ENCODE measurements at regions not wholly inside any gene's neighbourhood (a gene's known extent, or its start where the extent isn't known, plus 50 kb on each side); places are given as distances from the start of the nearest gene placed in this dataset.

DNA sequence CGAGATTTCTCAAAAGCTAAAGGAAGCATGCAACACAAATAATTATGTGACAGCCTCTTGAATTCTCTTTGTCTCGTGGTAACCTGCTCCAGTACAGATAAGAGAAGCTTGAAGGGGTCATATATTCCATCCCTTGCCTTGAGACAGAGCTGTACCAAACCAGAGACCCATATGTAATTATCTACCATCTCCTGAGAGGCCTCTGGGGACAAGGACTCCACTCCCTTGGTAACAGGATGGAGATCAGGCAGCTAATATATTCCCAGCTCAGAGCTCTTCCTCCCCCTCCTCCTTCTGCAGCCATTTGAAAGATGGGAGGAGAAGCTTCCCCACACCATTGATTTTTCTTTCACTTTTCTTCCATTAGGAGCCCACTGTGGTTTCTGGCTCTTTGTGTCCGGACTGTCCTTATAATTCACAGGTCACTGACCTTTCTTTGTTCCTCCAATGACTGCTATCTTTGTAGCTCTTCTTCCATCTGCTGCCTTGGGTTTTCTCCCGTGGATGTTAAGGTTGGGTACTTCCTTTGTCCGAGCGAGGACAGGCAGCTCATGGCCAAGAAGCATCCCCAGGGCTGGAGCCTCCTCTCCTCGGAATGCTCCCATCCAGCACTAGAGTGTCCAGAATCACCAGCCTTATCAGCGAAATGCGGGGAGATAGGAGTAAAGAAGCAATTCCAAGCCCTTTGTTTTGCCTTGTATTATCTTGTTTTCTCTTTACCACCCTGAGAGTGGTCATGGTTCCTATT lies 51.4 kb upstream of the CALM2 start:
- H3K27me3 ChIP-seq (ENCODE audit: insufficient read depth, low read depth, severe bottlenecking) = no peaks in the 10 kb centered on the region
- peak overlapping the region; percentile 85 for H3K27ac ChIP-seq
- no peak for DNase-seq
- no peak overlapping the region for H3K4me3 ChIP-seq (ENCODE audit: low read depth, low read length)
- no peaks in the 10 kb centered on the region for H3K9me3 ChIP-seq (ENCODE audit: severe bottlenecking)
- H3K36me3 ChIP-seq = no peaks in the 10 kb centered on the region
- TF ChIP-seq, protein P1, sequence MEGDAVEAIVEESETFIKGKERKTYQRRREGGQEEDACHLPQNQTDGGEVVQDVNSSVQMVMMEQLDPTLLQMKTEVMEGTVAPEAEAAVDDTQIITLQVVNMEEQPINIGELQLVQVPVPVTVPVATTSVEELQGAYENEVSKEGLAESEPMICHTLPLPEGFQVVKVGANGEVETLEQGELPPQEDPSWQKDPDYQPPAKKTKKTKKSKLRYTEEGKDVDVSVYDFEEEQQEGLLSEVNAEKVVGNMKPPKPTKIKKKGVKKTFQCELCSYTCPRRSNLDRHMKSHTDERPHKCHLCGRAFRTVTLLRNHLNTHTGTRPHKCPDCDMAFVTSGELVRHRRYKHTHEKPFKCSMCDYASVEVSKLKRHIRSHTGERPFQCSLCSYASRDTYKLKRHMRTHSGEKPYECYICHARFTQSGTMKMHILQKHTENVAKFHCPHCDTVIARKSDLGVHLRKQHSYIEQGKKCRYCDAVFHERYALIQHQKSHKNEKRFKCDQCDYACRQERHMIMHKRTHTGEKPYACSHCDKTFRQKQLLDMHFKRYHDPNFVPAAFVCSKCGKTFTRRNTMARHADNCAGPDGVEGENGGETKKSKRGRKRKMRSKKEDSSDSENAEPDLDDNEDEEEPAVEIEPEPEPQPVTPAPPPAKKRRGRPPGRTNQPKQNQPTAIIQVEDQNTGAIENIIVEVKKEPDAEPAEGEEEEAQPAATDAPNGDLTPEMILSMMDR (IDR thresholded peaks at IDR 0.05; ENCODE audit: low read depth, low read length) = no peak

DNA sequence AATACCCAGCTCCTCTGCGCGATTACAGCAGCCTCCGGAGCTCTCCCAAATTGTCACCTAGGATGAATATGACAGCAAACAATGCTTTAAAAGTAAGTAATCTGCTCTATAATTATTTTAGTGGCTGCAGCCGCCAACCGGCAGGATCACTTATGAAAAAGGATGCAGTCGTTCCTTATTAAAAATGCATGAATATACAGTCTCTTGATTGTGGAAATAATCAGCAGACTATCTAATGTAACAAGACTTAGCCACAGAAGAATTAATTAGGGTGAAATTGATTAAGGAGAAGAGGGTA lies 50.6 kb upstream of the CALM2 start:
- Histone ChIP-seq H3K27me3 (ENCODE audit: insufficient read depth, low read depth, severe bottlenecking) (no peaks in the 10 kb centered on the region), H3K9me3 (ENCODE audit: severe bottlenecking) (no peaks in the 10 kb centered on the region), H3K27ac (peak overlapping the region; percentile 85), H3K4me3 (ENCODE audit: low read depth, low read length) (no peak overlapping the region), H3K36me3 (no peaks in the 10 kb centered on the region)
- DNase-seq = no peak
- TF ChIP-seq, protein P1 (IDR thresholded peaks at IDR 0.05; ENCODE audit: low read depth, low read length) = no peak

DNA sequence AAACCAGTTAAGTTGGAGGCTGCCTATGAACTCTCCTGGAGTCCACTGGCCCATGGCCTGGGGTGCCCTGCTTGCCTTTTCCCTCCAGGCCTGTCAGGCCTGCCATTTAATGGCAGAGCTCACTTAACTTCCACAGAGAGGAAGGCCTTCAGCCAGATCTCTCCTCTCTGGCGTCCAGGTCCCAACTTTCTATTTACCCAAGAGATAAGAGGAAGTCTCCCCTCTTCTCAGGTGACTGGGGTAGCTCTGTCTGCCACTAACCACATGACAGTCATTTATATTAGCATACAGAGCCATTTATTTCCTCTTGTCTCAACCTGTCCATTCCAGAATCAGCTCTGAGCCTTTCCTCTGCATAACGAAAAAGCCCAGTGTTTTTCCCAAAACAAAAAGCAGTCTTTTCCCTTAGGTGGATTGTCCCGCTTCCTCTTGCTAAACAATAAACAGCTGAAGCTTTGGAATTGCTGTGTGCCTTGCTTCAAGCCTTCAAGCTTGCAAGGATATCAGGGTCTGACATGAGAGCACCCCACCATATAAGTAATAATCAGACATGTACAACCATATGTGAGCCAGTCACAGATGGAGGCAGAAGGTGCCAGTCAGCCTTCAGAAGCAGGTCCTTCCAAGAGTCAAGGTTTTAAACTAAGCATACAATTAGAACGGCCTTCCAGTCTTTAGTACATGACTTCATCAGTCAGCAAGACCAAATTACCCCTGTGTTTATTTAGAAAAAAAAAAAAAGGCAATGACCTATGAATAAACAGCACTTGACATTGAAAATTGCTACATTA lies 50.0 kb upstream of the CALM2 start:
- Histone ChIP-seq H3K27me3 (ENCODE audit: insufficient read depth, low read depth, severe bottlenecking) (no peaks in the 10 kb centered on the region), H3K27ac (peak overlapping the region; percentile 85), H3K9me3 (ENCODE audit: severe bottlenecking) (no peaks in the 10 kb centered on the region), H3K36me3 (no peaks in the 10 kb centered on the region), H3K4me3 (ENCODE audit: low read depth, low read length) (no peak overlapping the region)
- TF ChIP-seq, protein P1 (IDR thresholded peaks at IDR 0.05; ENCODE audit: low read depth, low read length) = no peak
- DNase-seq = no peak
